GM12878 (cell line): ENCODE measurements at regions not wholly inside any gene's neighbourhood (a gene's known extent, or its start where the extent isn't known, plus 50 kb on each side); places are given as distances from the start of the nearest gene placed in this dataset.

Experiments used
- ATAC-seq: fragments of 200-7000 bp; cut with Tn5 transposase; 3 replicates; pipeline ENCODE4 v1.9.1; 2020; ENCODE audit warnings: mild to moderate bottlenecking, moderate library complexity
- BruUV-seq: library from RNA; stranded (reverse); fragments of 400-500 nt; replicated peaks from 2 replicates; lab custom pipeline; 2021; lab: Mats Ljungman, UMichigan
- CTCF ChIA-PET: fragments of 300-600 bp; sonication (Branson Sonifier 250); formaldehyde crosslinking; extraction: SDS; loops from one replicate; lab custom pipeline; 2021; ENCODE audit warnings: inconsistent platforms; lab: Yijun Ruan, JAX
- POLR2A ChIA-PET: fragments of 350-600 bp; formaldehyde crosslinking; extraction: SDS; loops from one replicate; lab custom pipeline; 2021; ENCODE audit warnings: inconsistent platforms; lab: Charles Lee
- RAD21 ChIA-PET: fragments of 300-600 bp; sonication (Branson Sonifier 250); formaldehyde crosslinking; loops from one replicate; lab custom pipeline; 2023; ENCODE audit warnings: antibody characterized with exemption; ENCODE audit not compliant: unreplicated experiment; lab: Charles Lee
- SMC1A ChIA-PET: fragments of 300-600 bp; sonication (Branson Sonifier 250); formaldehyde crosslinking; loops from one replicate; lab custom pipeline; 2023; ENCODE audit not compliant: unreplicated experiment, uncharacterized antibody; lab: Charles Lee
- DNase-seq: peaks from one replicate; pipeline ENCODE4 v3.0.0-alpha.2; 2011; ENCODE audit warnings: low read depth, low spot score
- FAIRE-seq: peaks from 3 replicates; lab custom pipeline; 2011; peaks lifted over from hg19 to GRCh38; lab: Jason Lieb, UNC
- H2AFZ ChIP-seq: 2 replicates; pipeline ENCODE4 v1.6.0; 2011; ENCODE audit warnings: low read depth, low read length, control low read depth; ENCODE audit not compliant: control insufficient read depth
- H3K27ac ChIP-seq: 2 replicates; pipeline ENCODE4 v1.5.1; 2011; ENCODE audit warnings: control low read depth; ENCODE audit not compliant: control insufficient read depth, insufficient read depth
- H3K27me3 ChIP-seq, 2 experiments: replicated peaks in 1 of 2; 2 replicates each; pipeline versions ENCODE4 v1.6.0 to v1.6.1; 2011; ENCODE audit warnings: low read length in 1 of 2; ENCODE audit not compliant: control insufficient read depth in 2 of 2, insufficient read depth in 2 of 2
- H3K36me3 ChIP-seq, 2 experiments: 2 replicates each; pipeline ENCODE4 v1.5.1; 2011; ENCODE audit warnings: low read length in 1 of 2; ENCODE audit not compliant: control insufficient read depth in 2 of 2, insufficient read depth in 2 of 2
- H3K4me1 ChIP-seq: 2 replicates; pipeline ENCODE4 v1.6.1; 2011; ENCODE audit warnings: mild to moderate bottlenecking, low read length, moderate library complexity, mixed read lengths; ENCODE audit not compliant: control insufficient read depth, insufficient read depth
- H3K4me2 ChIP-seq: 2 replicates; pipeline ENCODE4 v1.6.0; 2011; ENCODE audit warnings: control low read depth; ENCODE audit not compliant: control insufficient read depth, insufficient read depth
- H3K4me3 ChIP-seq: fragments of 200-600 bp; sonication (generic); 2 replicates; pipeline ENCODE4 v1.5.1; 2016
- H3K79me2 ChIP-seq: 2 replicates; pipeline ENCODE4 v1.6.0; 2011; ENCODE audit warnings: low read length; ENCODE audit not compliant: control insufficient read depth, insufficient read depth
- H3K9ac ChIP-seq: 2 replicates; pipeline ENCODE4 v1.8.0; 2011; ENCODE audit warnings: low read length, control low read depth, mixed read lengths; ENCODE audit not compliant: control insufficient read depth, insufficient read depth
- H3K9me3 ChIP-seq: replicated peaks from 3 replicates; pipeline ENCODE4 v1.5.1; 2011; ENCODE audit warnings: mild to moderate bottlenecking, low read length; ENCODE audit not compliant: control insufficient read depth, insufficient read depth
- H4K20me1 ChIP-seq: 2 replicates; pipeline ENCODE4 v1.6.0; 2011; ENCODE audit not compliant: control insufficient read depth, insufficient read depth
- CEBPB ChIP-seq, 2 experiments: fragments of 150-350 bp in 1 of 2; IDR thresholded peaks; 2 replicates each; pipeline ENCODE4 v1.6.1; 2012 to 2014; ENCODE audit warnings: low read depth in 2 of 2, low read length in 2 of 2, borderline replicate concordance in 1 of 2, inconsistent platforms in 1 of 2
- ETV6 ChIP-seq, 2 experiments: fragments of 450-650 bp in 1 of 2; IDR thresholded peaks in 1 of 2; conservative IDR thresholded peaks in 1 of 2; 2 replicates each; pipeline ENCODE4 v1.6.1; 2014; ENCODE audit warnings: antibody characterized with exemption in 1 of 2, borderline replicate concordance in 1 of 2, low read depth in 1 of 2, mild to moderate bottlenecking in 1 of 2, moderate library complexity in 1 of 2
- FOXK2 ChIP-seq: fragments of 450-650 bp; IDR thresholded peaks from 2 replicates; pipeline ENCODE4 v1.6.1; 2017; ENCODE audit warnings: mild to moderate bottlenecking, moderate library complexity
- NR2C2 ChIP-seq: IDR thresholded peaks from 2 replicates; pipeline ENCODE4 v1.6.1; 2011; ENCODE audit warnings: borderline replicate concordance, low read depth; ENCODE audit not compliant: control insufficient read depth, insufficient read length
- NRF1 ChIP-seq: conservative IDR thresholded peaks from 2 replicates; pipeline ENCODE4 v1.6.1; 2011; ENCODE audit warnings: mild to moderate bottlenecking, low read depth, low read length, improper control_type of control experiment
- PAX5 ChIP-seq: IDR thresholded peaks from 2 replicates; pipeline ENCODE4 v1.6.1; 2011; ENCODE audit warnings: low read depth, low read length, borderline replicate concordance
- PML ChIP-seq: IDR thresholded peaks from 2 replicates; pipeline ENCODE4 v1.6.1; 2012; ENCODE audit warnings: low read length, inconsistent platforms
- WGBS: methylation state at CpG from one replicate; pipeline ENCODE4 v1.1.6; 2016; ENCODE audit warnings: low lambda C conversion rate; ENCODE audit not compliant: insufficient replicate concordance, insufficient coverage; ENCODE audit errors: missing lambda C conversion rate; 5-methylcytosine and 5-hydroxymethylcytosine counted together
- in situ Hi-C: fragments of 300-500 bp; cut with MboI; formaldehyde crosslinking; loops from 9 replicates; pipeline ENCODE4 v1.14.3; 2018; ENCODE audit warnings: mixed read lengths
- intact Hi-C: fragments of 100-400 bp; cut with micrococcal nuclease; formaldehyde crosslinking; loops from one replicate; pipeline ENCODE4 v1.14.2; 2022; ENCODE audit not compliant: unreplicated experiment
- TF ChIP-seq, protein P1 (sequence below): IDR thresholded peaks from 2 replicates; pipeline ENCODE4 v1.6.1; 2012; ENCODE audit warnings: low read length, inconsistent platforms
- TF ChIP-seq, protein P2 (sequence below): IDR thresholded peaks from 2 replicates; pipeline ENCODE4 v1.6.1; 2012; ENCODE audit warnings: improper control_type of control experiment, low read depth, low read length; ENCODE audit not compliant: insufficient replicate concordance
- TF ChIP-seq, protein P3 (sequence below): fragments of 450-650 bp; conservative IDR thresholded peaks from 2 replicates; pipeline ENCODE4 v1.6.1; 2017; ENCODE audit warnings: mild to moderate bottlenecking, moderate library complexity

DNA sequence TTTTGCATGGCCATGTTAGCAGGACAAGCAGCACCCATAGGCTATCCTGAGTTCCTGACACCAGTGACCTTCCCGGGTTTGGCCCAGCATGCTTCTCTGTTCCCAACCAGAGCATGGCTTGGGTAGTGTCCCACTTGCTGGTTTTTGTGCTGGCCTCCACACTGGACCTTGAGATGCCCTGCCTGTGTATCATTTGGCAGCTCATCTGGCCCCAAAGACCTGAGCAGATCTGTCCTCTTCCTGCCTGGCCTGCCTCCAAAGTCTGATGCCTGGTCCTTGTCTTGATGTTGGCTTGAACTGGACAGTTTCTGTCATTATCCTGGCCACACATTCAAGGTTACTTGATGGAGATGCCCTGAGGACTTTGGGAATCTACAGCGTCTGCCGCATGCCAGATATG is 590.7 kb upstream of the KLF4 start:
- 57% methylated on average over 3 of the region's 3 CpGs for WGBS
- H3K79me2 ChIP-seq: no peaks in the 10 kb centered on the region
- H3K4me2 ChIP-seq: no peak overlapping the region
- H3K27ac ChIP-seq: no peak overlapping the region
- in situ Hi-C loops (no loop called here), intact Hi-C loops (no loop called here)
- no TSS peak for BruUV-seq
- H2AFZ ChIP-seq: no peak overlapping the region
- no peak for TF ChIP-seq PAX5
- no peak for TF ChIP-seq NR2C2
- no peak for TF ChIP-seq NRF1
- no peak for TF ChIP-seq FOXK2
- TF ChIP-seq CEBPB (IDR thresholded peaks at IDR 0.05; ENCODE audit: borderline replicate concordance in 1 of 2, low read depth in 2 of 2, low read length in 2 of 2): no peak
- TF ChIP-seq, protein P1, sequence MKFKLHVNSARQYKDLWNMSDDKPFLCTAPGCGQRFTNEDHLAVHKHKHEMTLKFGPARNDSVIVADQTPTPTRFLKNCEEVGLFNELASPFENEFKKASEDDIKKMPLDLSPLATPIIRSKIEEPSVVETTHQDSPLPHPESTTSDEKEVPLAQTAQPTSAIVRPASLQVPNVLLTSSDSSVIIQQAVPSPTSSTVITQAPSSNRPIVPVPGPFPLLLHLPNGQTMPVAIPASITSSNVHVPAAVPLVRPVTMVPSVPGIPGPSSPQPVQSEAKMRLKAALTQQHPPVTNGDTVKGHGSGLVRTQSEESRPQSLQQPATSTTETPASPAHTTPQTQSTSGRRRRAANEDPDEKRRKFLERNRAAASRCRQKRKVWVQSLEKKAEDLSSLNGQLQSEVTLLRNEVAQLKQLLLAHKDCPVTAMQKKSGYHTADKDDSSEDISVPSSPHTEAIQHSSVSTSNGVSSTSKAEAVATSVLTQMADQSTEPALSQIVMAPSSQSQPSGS: no peak
- TF ChIP-seq, protein P2, sequence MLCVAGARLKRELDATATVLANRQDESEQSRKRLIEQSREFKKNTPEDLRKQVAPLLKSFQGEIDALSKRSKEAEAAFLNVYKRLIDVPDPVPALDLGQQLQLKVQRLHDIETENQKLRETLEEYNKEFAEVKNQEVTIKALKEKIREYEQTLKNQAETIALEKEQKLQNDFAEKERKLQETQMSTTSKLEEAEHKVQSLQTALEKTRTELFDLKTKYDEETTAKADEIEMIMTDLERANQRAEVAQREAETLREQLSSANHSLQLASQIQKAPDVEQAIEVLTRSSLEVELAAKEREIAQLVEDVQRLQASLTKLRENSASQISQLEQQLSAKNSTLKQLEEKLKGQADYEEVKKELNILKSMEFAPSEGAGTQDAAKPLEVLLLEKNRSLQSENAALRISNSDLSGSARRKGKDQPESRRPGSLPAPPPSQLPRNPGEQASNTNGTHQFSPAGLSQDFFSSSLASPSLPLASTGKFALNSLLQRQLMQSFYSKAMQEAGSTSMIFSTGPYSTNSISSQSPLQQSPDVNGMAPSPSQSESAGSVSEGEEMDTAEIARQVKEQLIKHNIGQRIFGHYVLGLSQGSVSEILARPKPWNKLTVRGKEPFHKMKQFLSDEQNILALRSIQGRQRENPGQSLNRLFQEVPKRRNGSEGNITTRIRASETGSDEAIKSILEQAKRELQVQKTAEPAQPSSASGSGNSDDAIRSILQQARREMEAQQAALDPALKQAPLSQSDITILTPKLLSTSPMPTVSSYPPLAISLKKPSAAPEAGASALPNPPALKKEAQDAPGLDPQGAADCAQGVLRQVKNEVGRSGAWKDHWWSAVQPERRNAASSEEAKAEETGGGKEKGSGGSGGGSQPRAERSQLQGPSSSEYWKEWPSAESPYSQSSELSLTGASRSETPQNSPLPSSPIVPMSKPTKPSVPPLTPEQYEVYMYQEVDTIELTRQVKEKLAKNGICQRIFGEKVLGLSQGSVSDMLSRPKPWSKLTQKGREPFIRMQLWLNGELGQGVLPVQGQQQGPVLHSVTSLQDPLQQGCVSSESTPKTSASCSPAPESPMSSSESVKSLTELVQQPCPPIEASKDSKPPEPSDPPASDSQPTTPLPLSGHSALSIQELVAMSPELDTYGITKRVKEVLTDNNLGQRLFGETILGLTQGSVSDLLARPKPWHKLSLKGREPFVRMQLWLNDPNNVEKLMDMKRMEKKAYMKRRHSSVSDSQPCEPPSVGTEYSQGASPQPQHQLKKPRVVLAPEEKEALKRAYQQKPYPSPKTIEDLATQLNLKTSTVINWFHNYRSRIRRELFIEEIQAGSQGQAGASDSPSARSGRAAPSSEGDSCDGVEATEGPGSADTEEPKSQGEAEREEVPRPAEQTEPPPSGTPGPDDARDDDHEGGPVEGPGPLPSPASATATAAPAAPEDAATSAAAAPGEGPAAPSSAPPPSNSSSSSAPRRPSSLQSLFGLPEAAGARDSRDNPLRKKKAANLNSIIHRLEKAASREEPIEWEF: no peak
- no peak for TF ChIP-seq ETV6 (conservative IDR thresholded peaks at IDR 0.05 in 1 of 2, IDR thresholded peaks at IDR 0.05 in 1 of 2; ENCODE audit: borderline replicate concordance in 1 of 2, low read depth in 1 of 2)
- TF ChIP-seq, protein P3, sequence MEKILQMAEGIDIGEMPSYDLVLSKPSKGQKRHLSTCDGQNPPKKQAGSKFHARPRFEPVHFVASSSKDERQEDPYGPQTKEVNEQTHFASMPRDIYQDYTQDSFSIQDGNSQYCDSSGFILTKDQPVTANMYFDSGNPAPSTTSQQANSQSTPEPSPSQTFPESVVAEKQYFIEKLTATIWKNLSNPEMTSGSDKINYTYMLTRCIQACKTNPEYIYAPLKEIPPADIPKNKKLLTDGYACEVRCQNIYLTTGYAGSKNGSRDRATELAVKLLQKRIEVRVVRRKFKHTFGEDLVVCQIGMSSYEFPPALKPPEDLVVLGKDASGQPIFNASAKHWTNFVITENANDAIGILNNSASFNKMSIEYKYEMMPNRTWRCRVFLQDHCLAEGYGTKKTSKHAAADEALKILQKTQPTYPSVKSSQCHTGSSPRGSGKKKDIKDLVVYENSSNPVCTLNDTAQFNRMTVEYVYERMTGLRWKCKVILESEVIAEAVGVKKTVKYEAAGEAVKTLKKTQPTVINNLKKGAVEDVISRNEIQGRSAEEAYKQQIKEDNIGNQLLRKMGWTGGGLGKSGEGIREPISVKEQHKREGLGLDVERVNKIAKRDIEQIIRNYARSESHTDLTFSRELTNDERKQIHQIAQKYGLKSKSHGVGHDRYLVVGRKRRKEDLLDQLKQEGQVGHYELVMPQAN: no peak
- TF ChIP-seq PML: no peak
- no peaks in the 10 kb centered on the region for H3K4me1 ChIP-seq
- DNase-seq: no peak
- H3K9ac ChIP-seq: no peak overlapping the region
- no peak for FAIRE-seq
- RAD21 ChIA-PET: no interaction called here
- H3K4me3 ChIP-seq: no peak overlapping the region
- CTCF ChIA-PET: no interaction called here
- H3K9me3 ChIP-seq: no peaks in the 10 kb centered on the region
- POLR2A ChIA-PET: interaction anchor here (0.6 kb wide), 1 partner anchor 1232 kb away, joined by 3 read pairs; no protein-coding TSS in a partner anchor
- no peaks in the 10 kb centered on the region for H3K27me3 ChIP-seq
- no peaks in the 10 kb centered on the region for H3K36me3 ChIP-seq
- ATAC-seq: no peak
- SMC1A ChIA-PET: no interaction called here
- H4K20me1 ChIP-seq: no peaks in the 10 kb centered on the region
